ENCODE measurements at regions not wholly inside any gene's neighbourhood (a gene's known extent, or its start where the extent isn't known, plus 50 kb on each side); places are given as distances from the start of the nearest gene placed in this dataset.

- DNase-seq = no peak
Observed at GRCh38 chr2:47315475-47315874, 53.6 kb upstream of the EPCAM start.

GRCh38 chr2:47313728-47314127, 55.4 kb upstream of the EPCAM start:
- DNase-seq = no peak

DNA sequence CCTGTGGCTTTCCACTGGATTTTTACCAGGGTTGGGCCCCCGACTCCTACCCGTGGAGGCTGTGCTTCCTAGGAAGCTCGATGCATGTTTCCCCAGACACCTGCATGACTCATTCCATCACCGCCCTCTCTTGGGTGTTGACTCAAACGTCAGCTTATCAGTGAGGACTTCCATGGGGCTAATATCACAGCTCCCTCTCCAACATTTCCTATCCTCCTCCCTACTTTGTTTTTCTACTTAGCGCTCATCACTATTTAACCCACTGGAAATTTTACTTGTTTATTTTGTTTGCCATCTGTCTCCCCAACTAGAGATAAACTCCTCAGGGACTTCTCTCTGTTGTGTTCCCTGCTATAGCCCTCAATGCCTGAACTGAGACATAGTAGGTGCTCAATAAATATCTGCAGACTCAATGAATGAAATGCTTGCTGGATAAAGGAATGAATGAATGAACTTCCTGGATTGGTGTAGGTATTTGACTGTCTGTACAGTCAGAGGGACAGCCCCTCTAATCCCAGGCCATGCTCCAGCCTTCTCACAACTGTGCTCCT, 55.9 kb upstream of the EPCAM start:
- DNase-seq = no peak

DNA sequence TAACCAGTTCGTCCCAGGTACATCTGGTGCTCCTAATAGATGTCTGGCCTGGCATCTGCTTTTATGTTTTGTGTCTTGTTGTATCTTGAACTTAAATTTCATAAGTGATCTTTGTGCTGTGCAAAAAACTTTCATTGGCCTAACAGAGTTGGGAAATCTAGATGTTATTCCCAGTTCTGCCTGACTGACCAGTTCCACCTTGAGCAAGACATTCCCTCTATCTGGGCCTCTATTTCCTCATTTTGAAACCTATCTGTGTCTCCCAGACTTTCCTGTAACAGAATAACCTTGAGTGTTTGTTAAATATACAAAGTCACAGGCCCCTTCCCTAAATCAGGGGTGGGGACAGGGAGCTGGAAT, 56.6 kb upstream of the EPCAM start:
- DNase-seq = no peak

GRCh38 chr2:47311764-47312490, 57.2 kb upstream of the EPCAM start:
- no peak for DNase-seq

GRCh38 chr2:47310801-47311560, 58.1 kb upstream of the EPCAM start:
- peak; percentile 92 to 93 for DNase-seq

GRCh38 chr2:47309952-47310800, 58.9 kb upstream of the EPCAM start:
- DNase-seq = peak; percentile 64 to 90

- peak; percentile 36 to 45 for DNase-seq
Observed at GRCh38 chr2:47309472-47309951, 59.6 kb upstream of the EPCAM start.

DNA sequence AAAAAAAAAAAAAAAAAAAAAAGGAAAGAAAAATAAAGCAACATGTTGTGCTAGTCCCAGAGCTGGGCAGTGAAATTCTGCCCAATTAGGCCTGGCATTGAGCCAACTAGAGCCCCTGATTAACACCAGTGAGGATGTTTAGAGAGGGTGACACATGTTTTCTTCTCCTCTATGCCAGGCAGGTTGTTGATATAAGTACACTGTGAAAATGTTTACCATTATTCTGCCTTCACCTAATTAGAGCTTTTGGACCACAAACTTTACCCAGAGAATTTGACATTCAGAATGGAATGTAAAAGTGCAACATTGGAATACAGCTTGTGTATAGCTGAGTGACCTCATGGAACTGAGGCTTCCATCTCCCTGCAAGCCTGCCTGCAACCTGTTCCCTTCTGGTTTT, 62.0 kb upstream of the EPCAM start:
- no peak for DNase-seq

GRCh38 chr2:47304654-47305053, 64.5 kb upstream of the EPCAM start:
- DNase-seq = no peak

DNA sequence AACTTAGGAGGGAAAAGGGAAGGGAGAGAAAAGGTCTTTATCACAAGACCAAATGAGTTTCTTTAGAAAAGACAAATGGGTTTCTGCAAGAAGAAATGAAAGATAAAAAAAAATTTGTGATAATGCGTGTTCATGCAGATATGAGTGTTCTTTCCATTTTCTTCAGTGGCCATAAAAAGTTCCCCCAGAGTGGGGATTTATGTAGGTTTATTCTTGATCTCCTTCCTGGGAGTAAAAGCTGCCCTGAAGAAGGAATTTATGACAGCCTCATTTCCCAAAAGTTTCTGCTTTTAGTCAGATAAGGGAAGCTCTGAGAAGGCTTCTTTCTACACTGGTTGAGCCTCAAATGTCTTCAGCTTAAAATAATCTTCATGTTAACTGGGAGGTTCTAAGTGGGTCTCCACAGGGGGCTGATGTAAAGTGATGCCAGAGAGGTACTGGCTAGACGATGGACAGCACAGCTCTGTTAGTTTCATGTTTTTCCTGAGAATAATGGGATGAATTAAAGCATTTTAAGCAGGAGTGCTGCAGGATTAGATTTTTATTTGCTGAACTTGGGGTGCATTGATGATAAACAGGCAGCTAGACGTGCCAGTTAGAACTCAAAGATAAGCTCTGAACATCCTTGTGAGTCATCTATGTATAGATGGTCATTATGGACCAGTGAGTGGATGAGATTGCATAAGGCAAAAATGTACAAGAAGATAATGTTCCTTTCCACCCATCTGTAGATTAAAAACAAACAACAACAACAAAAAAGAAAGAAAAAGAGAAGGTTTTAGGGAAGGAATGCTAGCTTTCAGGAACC, 65.6 kb upstream of the EPCAM start:
- no peak for DNase-seq

GRCh38 chr2:47302308-47302707, 66.8 kb upstream of the EPCAM start:
- DNase-seq = no peak

- no peak for DNase-seq
Observed at GRCh38 chr2:47301731-47302130, 67.4 kb upstream of the EPCAM start.

- no peak for DNase-seq
Observed at GRCh38 chr2:47301277-47301618, 67.9 kb upstream of the EPCAM start.

- no peak for DNase-seq
Observed at GRCh38 chr2:47300609-47301276, 68.4 kb upstream of the EPCAM start.

GRCh38 chr2:47300081-47300480, 69.0 kb upstream of the EPCAM start:
- DNase-seq = no peak

DNA sequence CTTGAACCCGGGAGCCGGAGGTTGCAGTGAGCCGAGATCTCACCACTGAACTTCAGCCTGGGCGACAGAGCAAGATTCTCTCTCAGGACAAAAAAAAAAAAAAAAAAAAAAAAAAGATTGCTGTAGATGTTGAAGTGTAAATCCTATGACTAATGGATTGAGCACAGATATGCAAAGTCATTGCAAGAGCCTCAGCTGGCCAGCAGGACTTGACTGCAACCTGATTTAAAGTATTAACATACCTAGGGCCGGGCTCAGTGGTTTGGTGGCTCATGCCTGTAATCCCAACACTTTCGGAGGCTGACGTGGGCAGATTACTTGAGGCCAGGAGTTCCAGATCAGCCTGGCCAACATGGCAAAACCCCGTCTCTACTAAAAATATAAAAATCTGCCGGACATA, 69.6 kb upstream of the EPCAM start:
- DNase-seq = no peak

DNA sequence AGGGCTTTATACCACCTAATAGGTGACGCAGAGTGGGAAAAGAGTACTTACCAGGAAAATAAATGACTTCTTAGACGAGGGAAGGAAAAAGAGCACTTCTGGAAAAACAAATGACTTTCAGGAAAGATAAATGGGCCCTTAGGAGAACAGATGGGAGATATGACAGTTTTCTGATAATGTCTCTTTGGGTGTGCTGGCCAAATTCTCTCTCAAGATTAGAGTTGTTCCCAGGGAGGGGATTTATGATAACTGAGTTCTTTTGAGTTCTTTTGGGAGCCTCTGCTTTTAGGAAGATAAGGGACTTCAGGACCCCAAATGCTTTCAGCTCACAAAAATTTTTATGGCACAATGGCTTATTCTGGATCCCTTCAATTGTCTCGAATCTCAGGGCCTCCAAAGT, 70.3 kb upstream of the EPCAM start:
- no peak for DNase-seq

GRCh38 chr2:47297767-47298425, 71.2 kb upstream of the EPCAM start:
- DNase-seq = no peak

- DNase-seq = no peak
Observed at GRCh38 chr2:47295981-47296635, 73.0 kb upstream of the EPCAM start.

All from hippocampal formation (tissue), 2 donors.